ENCODE measurements at regions not wholly inside any gene's neighbourhood (a gene's known extent, or its start where the extent isn't known, plus 50 kb on each side); places are given as distances from the start of the nearest gene placed in this dataset.
"Not testable (repeated sequence)": the region's sequence is repeated elsewhere in the genome, so short reads cannot be mapped to it uniquely, and the experiment has no call there.

DNA sequence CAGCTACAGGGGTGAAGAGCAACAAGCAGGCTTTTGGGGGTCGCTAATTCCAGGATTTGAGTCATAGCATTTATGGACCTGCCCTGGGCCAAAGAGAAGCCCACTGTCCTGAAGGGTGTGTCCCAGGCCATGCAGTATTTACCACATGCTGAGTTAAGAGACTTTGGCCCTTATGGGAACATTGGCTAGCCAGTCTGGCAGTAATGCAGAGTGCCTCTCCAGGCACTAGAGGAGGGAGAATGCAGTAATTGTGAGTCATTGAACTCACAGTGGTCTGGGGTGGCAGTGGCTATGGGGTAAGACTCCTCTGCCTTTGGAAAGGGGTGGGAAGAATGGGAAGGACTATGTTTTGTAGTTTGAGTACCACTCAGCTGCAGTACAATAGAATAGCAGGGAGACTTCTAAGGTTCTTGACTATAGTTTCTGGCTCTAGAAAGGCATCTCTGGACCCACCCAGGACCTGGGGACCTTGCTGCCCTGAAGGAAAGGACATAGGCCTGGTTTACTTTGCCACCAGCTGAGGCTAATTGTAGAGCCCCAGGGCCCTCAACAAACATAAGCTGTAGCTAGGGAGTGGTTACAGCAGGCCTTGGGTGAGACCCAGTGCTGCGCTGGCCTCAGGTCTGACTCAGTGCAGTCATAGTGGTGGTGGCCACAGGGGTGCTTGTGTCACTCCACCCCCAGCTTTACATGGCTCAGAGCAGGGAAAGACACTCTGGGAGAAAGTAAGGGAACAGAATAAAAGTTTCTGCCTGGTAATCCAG lies 520.9 kb downstream of the HTR1B start:
- no peak overlapping the region for H3K4me3 ChIP-seq (ENCODE audit: low read depth, low read length)
- no peaks in the 10 kb centered on the region for H3K36me3 ChIP-seq
- H3K4me1 ChIP-seq = no peaks in the 10 kb centered on the region
- no peaks in the 10 kb centered on the region for H3K27me3 ChIP-seq
- TF ChIP-seq, protein P1, sequence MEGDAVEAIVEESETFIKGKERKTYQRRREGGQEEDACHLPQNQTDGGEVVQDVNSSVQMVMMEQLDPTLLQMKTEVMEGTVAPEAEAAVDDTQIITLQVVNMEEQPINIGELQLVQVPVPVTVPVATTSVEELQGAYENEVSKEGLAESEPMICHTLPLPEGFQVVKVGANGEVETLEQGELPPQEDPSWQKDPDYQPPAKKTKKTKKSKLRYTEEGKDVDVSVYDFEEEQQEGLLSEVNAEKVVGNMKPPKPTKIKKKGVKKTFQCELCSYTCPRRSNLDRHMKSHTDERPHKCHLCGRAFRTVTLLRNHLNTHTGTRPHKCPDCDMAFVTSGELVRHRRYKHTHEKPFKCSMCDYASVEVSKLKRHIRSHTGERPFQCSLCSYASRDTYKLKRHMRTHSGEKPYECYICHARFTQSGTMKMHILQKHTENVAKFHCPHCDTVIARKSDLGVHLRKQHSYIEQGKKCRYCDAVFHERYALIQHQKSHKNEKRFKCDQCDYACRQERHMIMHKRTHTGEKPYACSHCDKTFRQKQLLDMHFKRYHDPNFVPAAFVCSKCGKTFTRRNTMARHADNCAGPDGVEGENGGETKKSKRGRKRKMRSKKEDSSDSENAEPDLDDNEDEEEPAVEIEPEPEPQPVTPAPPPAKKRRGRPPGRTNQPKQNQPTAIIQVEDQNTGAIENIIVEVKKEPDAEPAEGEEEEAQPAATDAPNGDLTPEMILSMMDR (IDR thresholded peaks at IDR 0.05; ENCODE audit: low read depth, low read length) = no peak
- H3K9me3 ChIP-seq = no peaks in the 10 kb centered on the region
- DNase-seq = no peak

DNA sequence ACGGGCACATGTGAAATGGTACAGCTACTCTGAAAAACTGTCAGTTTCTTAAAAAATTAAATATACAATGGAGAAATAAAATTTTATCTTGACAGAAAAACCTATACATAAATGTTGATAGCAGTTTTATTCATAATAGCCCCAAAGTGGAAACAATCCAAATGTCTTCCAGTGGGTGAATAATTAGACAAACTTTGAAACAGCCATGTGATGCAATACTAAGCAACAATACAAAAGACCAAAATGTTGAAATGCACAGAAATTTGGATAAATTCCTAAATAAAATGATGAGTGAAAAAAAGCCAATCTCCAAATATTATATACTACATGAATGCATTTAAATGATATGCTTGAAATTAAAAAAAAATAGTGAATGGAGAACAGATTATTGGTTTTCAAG lies 523.1 kb downstream of the HTR1B start:
- no peaks in the 10 kb centered on the region for H3K4me1 ChIP-seq
- TF ChIP-seq, protein P1 (IDR thresholded peaks at IDR 0.05; ENCODE audit: low read depth, low read length) = no peak
- no peaks in the 10 kb centered on the region for H3K27me3 ChIP-seq
- H3K9me3 ChIP-seq = no peaks in the 10 kb centered on the region
- H3K36me3 ChIP-seq = no peaks in the 10 kb centered on the region
- no peak overlapping the region for H3K4me3 ChIP-seq (ENCODE audit: low read depth, low read length)
- no peak for DNase-seq

DNA sequence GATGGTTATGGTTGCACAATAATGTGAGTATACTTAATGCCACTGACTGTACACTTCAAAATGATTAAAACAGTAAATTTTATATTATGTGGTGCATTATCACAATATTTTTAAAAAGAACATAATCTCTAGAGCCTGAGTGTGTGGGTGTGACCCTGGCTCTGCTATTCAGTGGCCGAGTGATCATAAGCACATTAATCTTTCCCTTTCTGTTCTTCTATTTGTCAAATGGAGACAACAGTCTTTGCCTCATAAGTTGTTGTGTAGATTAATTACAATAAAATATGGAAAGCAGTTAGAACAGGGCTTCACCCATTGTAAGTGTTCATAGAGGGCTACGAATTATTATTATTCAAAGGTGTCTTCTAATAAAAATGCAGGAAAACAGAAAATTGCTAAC lies 548.6 kb downstream of the HTR1B start:
- DNase-seq = no peak
- TF ChIP-seq, protein P1 (IDR thresholded peaks at IDR 0.05; ENCODE audit: low read depth, low read length) = no peak
- no peaks in the 10 kb centered on the region; the same call in 1 of the 2 replicates for H3K9me3 ChIP-seq

DNA sequence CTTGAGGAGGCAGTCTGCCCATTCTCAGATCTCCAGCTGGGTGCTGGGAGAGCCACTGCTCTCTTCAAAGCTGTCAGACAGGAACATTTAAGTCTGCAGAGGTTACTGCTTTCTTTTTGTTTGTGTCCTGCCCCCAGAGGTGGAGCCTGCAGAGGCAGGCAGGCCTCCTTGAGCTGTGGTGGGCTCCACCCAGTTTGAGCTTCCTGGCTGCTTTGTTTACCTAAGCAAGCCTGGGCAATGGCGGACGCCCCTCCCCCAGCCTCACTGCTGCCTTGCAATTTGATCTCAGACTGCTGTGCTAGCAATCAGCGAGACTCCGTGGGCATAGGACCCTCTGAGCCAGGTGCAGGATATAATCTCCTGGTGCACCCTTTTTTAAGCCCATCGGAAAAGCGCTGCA lies 557.8 kb downstream of the HTR1B start:
- not testable (repeated sequence) for H3K4me3 ChIP-seq (ENCODE audit: low read depth, low read length); H3K9me3 ChIP-seq; H3K27me3 ChIP-seq; H3K4me1 ChIP-seq; DNase-seq; H3K36me3 ChIP-seq

More for the DNA sequence above, 548.6 kb downstream of the HTR1B start:
- no peaks in the 10 kb centered on the region for H3K36me3 ChIP-seq
- no peaks in the 10 kb centered on the region for H3K4me1 ChIP-seq
- H3K27me3 ChIP-seq = no peaks in the 10 kb centered on the region
- H3K4me3 ChIP-seq (ENCODE audit: low read depth, low read length) = no peak overlapping the region

DNA sequence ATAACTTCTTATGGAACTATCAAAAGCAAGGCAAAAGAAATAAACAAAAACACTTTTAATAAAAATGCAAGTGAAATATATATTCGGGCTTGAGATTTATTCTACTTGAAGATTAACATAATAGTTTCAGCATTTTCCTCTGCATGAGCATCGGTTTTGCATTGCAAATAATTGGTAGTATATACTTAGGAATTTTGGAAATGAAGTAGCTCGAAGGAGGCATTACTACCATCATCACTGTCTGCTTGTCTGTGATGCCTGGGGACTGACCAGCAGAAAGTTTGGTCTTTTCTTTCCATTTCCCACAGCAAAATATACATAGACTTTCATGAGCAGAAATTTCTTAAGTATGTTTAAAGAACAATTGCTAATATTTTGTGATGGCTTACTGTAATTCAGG lies 570.7 kb downstream of the HTR1B start:
- TF ChIP-seq, protein P1 (IDR thresholded peaks at IDR 0.05; ENCODE audit: low read depth, low read length) = no peak
- no peaks in the 10 kb centered on the region for H3K36me3 ChIP-seq
- no peaks in the 10 kb centered on the region for H3K27me3 ChIP-seq
- no peaks in the 10 kb centered on the region for H3K9me3 ChIP-seq
- no peaks in the 10 kb centered on the region for H3K4me1 ChIP-seq
- no peak overlapping the region for H3K4me3 ChIP-seq (ENCODE audit: low read depth, low read length)
- DNase-seq = no peak

DNA sequence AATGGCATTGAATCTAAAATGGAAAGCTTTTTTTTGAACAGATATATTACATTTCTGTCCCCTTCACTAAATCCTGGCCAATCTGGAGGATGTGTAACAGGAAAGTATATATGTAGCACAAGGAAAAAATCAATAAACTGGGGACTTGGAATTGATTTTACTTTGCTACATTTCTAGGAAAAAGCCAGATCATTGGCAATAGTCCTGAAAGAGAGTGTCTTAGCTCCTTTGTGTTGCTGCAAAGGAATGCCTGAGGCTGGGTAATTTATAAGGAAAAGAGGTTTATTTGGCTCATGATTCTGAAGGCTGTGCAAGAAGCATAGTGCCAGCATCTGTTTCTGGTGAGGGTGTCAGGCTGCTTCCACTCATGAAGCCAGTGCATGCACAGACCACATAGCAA lies 574.9 kb downstream of the HTR1B start:
- no peaks in the 10 kb centered on the region for H3K4me1 ChIP-seq
- no peaks in the 10 kb centered on the region for H3K27me3 ChIP-seq
- no peaks in the 10 kb centered on the region for H3K9me3 ChIP-seq
- no peak overlapping the region for H3K4me3 ChIP-seq (ENCODE audit: low read depth, low read length)
- DNase-seq = no peak
- TF ChIP-seq, protein P1 (IDR thresholded peaks at IDR 0.05; ENCODE audit: low read depth, low read length) = no peak
- H3K36me3 ChIP-seq = no peaks in the 10 kb centered on the region

All from BE2C (cell line).